COLO829 (cell line): ENCODE measurements at regions not wholly inside any gene's neighbourhood (a gene's known extent, or its start where the extent isn't known, plus 50 kb on each side); places are given as distances from the start of the nearest gene placed in this dataset.
"Not testable (repeated sequence)": the region's sequence is repeated elsewhere in the genome, so short reads cannot be mapped to it uniquely, and the experiment has no call there.

Experiments
- DNase-seq: peaks from one replicate; pipeline ENCODE4 v3.0.0; 2012; ENCODE audit warnings: low spot score

DNA sequence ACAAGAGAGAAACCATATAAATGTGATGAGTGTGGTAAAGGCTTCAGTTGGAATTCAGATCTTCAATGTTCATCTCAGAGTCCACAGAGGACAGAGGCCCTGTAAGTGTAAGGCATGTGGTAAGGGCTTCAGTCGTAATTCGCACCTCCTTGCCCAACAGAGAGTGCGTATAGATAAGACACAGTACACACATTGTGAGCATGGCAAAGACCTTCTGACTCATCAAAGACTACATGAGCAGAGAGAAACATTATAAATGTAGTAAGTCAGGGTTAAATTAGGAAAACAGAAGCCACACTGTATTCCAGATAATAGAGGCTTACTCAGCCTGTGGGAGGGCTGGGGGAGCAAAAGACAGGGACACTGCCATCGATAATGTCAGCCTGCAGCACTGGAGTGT is 98.1 kb upstream of the GPR39 start:
- peak; percentile 82 for DNase-seq

GRCh38 chr2:132324005-132324404 is 92.6 kb upstream of the GPR39 start:
- not testable (repeated sequence) for DNase-seq

- not testable (repeated sequence) for DNase-seq
Measured at GRCh38 chr2:132332345-132333033, 84.1 kb upstream of the GPR39 start.

DNA sequence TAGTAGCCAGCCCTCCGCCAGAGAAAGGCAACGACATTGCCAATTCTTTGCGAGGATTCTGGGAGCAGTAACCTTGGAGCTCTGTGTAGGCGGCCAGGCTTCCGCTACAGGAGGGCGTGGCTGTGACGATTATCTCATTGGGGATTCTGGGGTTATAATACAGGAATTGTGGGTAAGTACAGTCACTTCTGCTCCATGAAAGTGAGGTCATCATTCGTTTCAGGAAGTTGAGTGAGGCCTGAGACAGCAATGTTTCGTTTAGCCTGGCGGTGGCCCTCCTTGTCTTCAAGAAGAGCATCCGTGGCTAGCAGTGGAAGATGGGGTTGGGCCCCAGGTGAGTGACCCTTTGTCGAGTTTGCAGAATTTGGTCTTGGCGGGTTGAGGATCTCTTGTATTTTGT is 79.5 kb upstream of the GPR39 start:
- DNase-seq, result not testable (repeated sequence)

- DNase-seq, result not testable (repeated sequence)
Measured at GRCh38 chr2:132337844-132338243, 78.8 kb upstream of the GPR39 start.

DNA sequence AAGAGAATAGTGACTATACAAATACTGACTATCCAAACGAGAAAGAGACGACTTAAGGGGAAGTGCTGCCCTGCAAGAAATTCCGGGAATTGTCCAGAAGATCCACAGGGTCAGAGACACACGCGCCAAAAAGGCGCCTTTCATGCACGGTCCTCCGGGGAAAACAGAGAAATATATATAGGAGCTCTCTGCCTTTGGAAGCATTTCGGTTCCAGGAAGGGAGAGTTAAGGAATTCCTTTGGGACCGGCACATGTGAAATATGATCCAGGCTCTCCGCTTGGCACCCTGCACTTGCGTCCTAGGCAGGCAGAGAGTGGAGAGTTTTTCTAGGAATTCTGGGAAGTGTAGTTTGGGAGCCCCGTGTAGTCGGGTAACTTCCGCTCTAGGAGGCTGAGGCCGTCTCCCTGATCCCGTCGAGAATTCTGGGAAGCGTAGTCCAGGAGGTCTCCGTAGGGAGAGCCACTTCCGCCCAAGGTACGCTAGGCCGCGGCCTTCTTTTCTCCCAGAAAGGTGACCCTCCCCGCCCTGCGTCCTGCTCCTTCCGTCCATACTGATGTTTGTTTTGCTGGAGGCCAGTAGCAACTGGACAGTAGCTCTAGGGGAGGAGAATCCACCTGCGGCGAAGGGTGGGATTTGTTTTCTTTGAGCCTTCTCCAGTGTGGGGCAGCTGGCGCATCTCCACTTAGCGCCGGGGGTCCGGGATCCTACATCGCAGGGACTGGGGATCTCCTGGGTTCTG is 69.4 kb upstream of the GPR39 start:
- DNase-seq, result peak; percentile 18

DNA sequence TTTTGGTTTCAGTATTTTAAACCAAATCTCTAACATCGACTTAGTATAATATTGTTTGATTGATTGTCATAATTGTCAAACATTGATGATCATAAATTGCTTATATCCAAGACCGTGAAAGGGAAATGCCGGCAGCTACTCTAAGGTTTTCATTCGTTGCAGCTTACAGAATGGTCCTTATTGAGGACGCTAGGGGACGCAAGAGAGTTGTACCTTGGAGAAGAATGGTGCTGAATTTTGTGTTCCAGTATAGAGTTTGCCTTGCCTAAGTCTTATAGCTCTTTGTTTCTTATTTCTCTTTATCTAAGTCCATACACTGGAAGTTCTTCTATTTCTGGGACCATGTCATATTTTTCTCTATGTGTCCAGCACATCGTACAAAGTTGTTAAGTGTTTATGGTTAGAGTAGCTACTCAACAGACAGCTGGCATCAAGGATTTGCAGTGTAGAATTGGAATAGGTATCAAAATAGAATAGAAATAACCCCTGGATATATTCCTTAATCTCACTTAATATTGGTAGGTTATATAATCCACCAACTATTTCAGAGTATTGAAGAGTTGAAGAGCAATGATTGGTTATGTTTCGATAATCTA is 67.4 kb upstream of the GPR39 start:
- not testable (repeated sequence) for DNase-seq

- not testable (repeated sequence) for DNase-seq
Measured at GRCh38 chr2:132351668-132352067, 64.9 kb upstream of the GPR39 start.

DNA sequence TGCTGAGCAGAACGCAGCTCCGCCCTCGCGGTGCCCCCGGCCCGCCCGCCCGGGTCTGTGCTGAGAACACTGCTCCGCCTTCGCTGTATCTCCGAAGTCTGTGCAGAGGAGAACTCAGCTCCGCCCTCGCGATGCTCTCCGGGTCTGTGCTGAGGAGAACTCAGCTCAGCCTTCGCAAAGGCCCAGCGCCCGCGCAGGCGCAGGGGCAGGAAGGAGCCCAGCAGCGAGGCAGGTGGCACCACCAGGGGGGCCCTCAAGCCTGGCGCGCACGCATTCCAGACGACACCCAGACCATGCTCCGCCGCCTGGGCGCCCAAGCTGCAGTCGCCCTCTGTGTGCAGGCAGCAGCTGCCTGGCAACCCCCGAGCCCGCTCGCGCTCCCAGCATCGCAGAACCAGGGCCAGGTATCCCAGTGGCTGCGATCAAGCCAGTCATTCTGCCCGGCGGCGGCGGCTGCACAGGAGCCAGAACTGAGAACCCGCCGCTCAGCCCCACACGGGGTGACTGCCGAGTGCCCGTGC is 64.1 kb upstream of the GPR39 start:
- not testable (repeated sequence) for DNase-seq

GRCh38 chr2:132353380-132353779 is 63.2 kb upstream of the GPR39 start:
- not testable (repeated sequence) for DNase-seq

DNA sequence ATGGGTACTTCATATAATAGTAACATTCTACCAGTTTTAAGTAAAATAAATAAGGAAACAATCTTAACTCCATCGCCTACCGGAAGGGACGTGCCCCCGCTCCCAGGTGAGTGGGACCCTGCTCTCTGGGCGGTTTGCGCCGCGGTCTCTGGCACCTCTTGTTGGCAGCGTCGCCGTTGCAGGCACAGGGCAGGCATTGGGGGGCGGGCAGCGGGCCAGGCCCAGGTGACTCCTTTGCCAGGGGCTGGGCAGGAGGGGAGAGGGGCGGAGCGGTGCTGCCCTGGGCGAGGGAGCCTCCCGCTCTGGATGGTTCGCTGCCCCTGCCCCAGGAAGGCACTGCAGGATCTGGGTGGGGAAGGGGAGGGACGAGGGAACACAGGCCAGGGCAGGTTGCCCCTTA is 55.6 kb upstream of the GPR39 start:
- not testable (repeated sequence) for DNase-seq

- not testable (repeated sequence) for DNase-seq
Measured at GRCh38 chr2:132361498-132361897, 55.1 kb upstream of the GPR39 start.

DNA sequence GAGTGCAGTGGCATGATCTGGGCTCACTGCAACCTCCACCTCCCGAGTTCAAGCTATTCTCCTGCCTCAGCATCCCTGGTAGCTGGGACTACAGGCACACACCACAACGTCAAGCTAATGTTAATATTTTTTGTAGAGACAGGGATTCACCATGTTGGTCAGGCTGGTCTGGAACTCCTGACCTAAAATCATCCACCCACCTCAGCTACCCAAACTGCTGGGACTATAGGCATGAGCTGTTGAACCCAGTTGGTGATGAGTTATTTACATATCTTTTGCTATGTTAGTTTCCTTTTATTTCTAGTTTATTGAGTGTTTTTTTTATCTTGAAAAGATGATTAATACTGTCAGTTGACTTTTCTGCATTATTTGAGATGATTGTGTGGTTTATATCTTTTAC is 53.3 kb upstream of the GPR39 start:
- DNase-seq, result not testable (repeated sequence)

DNA sequence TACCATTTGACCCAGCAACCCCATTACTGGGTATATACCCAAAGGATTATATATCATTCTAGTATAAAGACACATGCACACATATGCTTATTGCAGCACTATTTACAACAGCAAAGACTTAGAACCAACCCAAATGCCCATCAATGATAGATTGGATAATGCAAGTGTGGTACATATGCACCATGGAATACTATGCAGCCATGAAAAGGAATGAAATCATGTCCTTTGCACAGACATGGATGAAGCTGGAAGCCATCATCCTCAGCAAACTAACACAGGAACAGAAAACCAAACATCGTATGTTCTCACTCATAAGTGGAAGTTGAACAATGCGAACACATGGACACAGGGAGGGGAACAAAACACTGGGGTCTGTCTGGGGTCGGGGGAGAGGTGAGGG is 50.6 kb upstream of the GPR39 start:
- not testable (repeated sequence) for DNase-seq

- no peak for DNase-seq
Measured at GRCh38 chr2:132366421-132367180, 50.0 kb upstream of the GPR39 start.
